Activated CD4-positive, alpha-beta memory T cell treated with anti-CD3 and anti-CD28 coated beads for 36 hours (primary cell): ENCODE measurements at regions not wholly inside any gene's neighbourhood (a gene's known extent, or its start where the extent isn't known, plus 50 kb on each side); places are given as distances from the start of the nearest gene placed in this dataset.

Experiments used
- CTCF ChIA-PET: fragments of 350-600 bp; sonication (Branson Sonifier 250); formaldehyde crosslinking; loops from one replicate; lab custom pipeline; 2021; ENCODE audit warnings: antibody characterized with exemption, inconsistent platforms; lab: Charles Lee
- POLR2A ChIA-PET: fragments of 350-600 bp; sonication (Branson Sonifier 250); formaldehyde crosslinking; loops from one replicate; lab custom pipeline; 2021; ENCODE audit warnings: antibody characterized with exemption; lab: Charles Lee
- DNase-seq: peaks from one replicate; pipeline ENCODE4 v3.0.0-alpha.2; 2020
- H3K27ac Mint-ChIP-seq: one replicate; pipeline ENCODE4 v1.8.0; 2021; ENCODE audit warnings: mixed read lengths
- H3K27me3 Mint-ChIP-seq: one replicate; pipeline ENCODE4 v1.8.0; 2021; ENCODE audit warnings: mixed read lengths
- H3K36me3 Mint-ChIP-seq: one replicate; pipeline ENCODE4 v1.8.0; 2021; ENCODE audit warnings: mixed read lengths
- H3K4me1 Mint-ChIP-seq: one replicate; pipeline ENCODE4 v1.8.0; 2021; ENCODE audit warnings: low read depth, mixed read lengths
- H3K4me3 Mint-ChIP-seq: one replicate; pipeline ENCODE4 v1.8.0; 2021; ENCODE audit warnings: mild to moderate bottlenecking, mixed read lengths
- H3K9me3 Mint-ChIP-seq: one replicate; pipeline ENCODE4 v1.8.0; 2021; ENCODE audit warnings: mixed read lengths
- intact Hi-C: fragments of 100-400 bp; cut with micrococcal nuclease; formaldehyde crosslinking; loops from one replicate; pipeline ENCODE4 v1.15.1; 2023

- Mint-ChIP-seq H3K27me3 (no peaks in the 10 kb centered on the region), H3K4me3 (no peak overlapping the region), H3K27ac (no peak overlapping the region), H3K9me3 (peaks cover 13% of the 10 kb centered on the region), H3K36me3 (no peaks in the 10 kb centered on the region), H3K4me1 (no peaks in the 10 kb centered on the region)
- no peak for DNase-seq
- ChIA-PET CTCF (no interaction called here), POLR2A (no interaction called here)
- intact Hi-C loops = no loop called here
These were observed 1318.5 kb upstream of the ADGRL3 start for GRCh38 chr4:59881632-59882031.

GRCh38 chr4:59904331-59904730, 1295.8 kb upstream of the ADGRL3 start:
- H3K4me3 Mint-ChIP-seq = no peak overlapping the region
- H3K27me3 Mint-ChIP-seq = no peaks in the 10 kb centered on the region
- H3K36me3 Mint-ChIP-seq = no peaks in the 10 kb centered on the region
- ChIA-PET POLR2A (no interaction called here), CTCF (no interaction called here)
- intact Hi-C loops = no loop called here
- no peak for DNase-seq
- no peak overlapping the region for H3K27ac Mint-ChIP-seq
- H3K9me3 Mint-ChIP-seq = peaks cover 8% of the 10 kb centered on the region
- H3K4me1 Mint-ChIP-seq = no peaks in the 10 kb centered on the region

- CTCF ChIA-PET = no interaction called here
- POLR2A ChIA-PET = no interaction called here
- DNase-seq = no peak
- Mint-ChIP-seq H3K4me3 (no peak overlapping the region), H3K9me3 (peaks cover 7% of the 10 kb centered on the region), H3K27ac (no peak overlapping the region), H3K4me1 (no peaks in the 10 kb centered on the region), H3K36me3 (no peaks in the 10 kb centered on the region), H3K27me3 (no peaks in the 10 kb centered on the region)
- intact Hi-C loops = no loop called here
These were observed 1279.7 kb upstream of the ADGRL3 start for GRCh38 chr4:59920416-59920815.

- no peaks in the 10 kb centered on the region for H3K36me3 Mint-ChIP-seq
These were observed 1274.8 kb upstream of the ADGRL3 start for GRCh38 chr4:59925290-59925689.

GRCh38 chr4:59936566-59936965, 1263.6 kb upstream of the ADGRL3 start:
- H3K27ac Mint-ChIP-seq = no peak overlapping the region
- ChIA-PET POLR2A (no interaction called here), CTCF (no interaction called here)
- H3K4me3 Mint-ChIP-seq = no peak overlapping the region
- intact Hi-C loops = no loop called here
- H3K36me3 Mint-ChIP-seq = no peaks in the 10 kb centered on the region
- H3K27me3 Mint-ChIP-seq = no peaks in the 10 kb centered on the region
- H3K4me1 Mint-ChIP-seq = no peaks in the 10 kb centered on the region
- H3K9me3 Mint-ChIP-seq = peaks cover 11% of the 10 kb centered on the region
- DNase-seq = no peak

More at GRCh38 chr4:59925290-59925689, 1274.8 kb upstream of the ADGRL3 start:
- Mint-ChIP-seq H3K4me1 (no peaks in the 10 kb centered on the region), H3K9me3 (peaks cover 24% of the 10 kb centered on the region), H3K27ac (no peak overlapping the region), H3K4me3 (no peak overlapping the region), H3K27me3 (no peaks in the 10 kb centered on the region)
- intact Hi-C loops = no loop called here
- no peak for DNase-seq
- ChIA-PET CTCF (no interaction called here), POLR2A (no interaction called here)

- Mint-ChIP-seq H3K9me3 (peaks cover 12% of the 10 kb centered on the region), H3K27ac (no peak overlapping the region)
- POLR2A ChIA-PET = no interaction called here
These were observed 1262.0 kb upstream of the ADGRL3 start for GRCh38 chr4:59938166-59938565.

GRCh38 chr4:59945277-59945676, 1254.8 kb upstream of the ADGRL3 start:
- ChIA-PET POLR2A (no interaction called here), CTCF (no interaction called here)
- Mint-ChIP-seq H3K27me3 (no peaks in the 10 kb centered on the region), H3K36me3 (no peaks in the 10 kb centered on the region), H3K9me3 (peaks cover 36% of the 10 kb centered on the region), H3K27ac (no peak overlapping the region), H3K4me3 (no peak overlapping the region), H3K4me1 (no peaks in the 10 kb centered on the region)
- DNase-seq = no peak
- intact Hi-C loops = no loop called here

More at GRCh38 chr4:59938166-59938565, 1262.0 kb upstream of the ADGRL3 start:
- Mint-ChIP-seq H3K27me3 (no peaks in the 10 kb centered on the region), H3K4me3 (no peak overlapping the region), H3K36me3 (no peaks in the 10 kb centered on the region), H3K4me1 (no peaks in the 10 kb centered on the region)
- intact Hi-C loops = no loop called here
- no peak for DNase-seq
- CTCF ChIA-PET = interaction anchor here (1.1 kb wide), 1 partner anchor 12 kb away, joined by 3 read pairs; no protein-coding TSS in a partner anchor

GRCh38 chr4:59945716-59946115, 1254.4 kb upstream of the ADGRL3 start:
- peaks cover 36% of the 10 kb centered on the region for H3K9me3 Mint-ChIP-seq
- no peaks in the 10 kb centered on the region for H3K4me1 Mint-ChIP-seq
- no peaks in the 10 kb centered on the region for H3K27me3 Mint-ChIP-seq
- CTCF ChIA-PET = no interaction called here
- no peak overlapping the region for H3K4me3 Mint-ChIP-seq
- POLR2A ChIA-PET = no interaction called here
- intact Hi-C loops = no loop called here
- DNase-seq = no peak
- H3K27ac Mint-ChIP-seq = no peak overlapping the region
- no peaks in the 10 kb centered on the region for H3K36me3 Mint-ChIP-seq

- ChIA-PET CTCF (no interaction called here), POLR2A (no interaction called here)
- intact Hi-C loops = no loop called here
- Mint-ChIP-seq H3K9me3 (peaks cover 20% of the 10 kb centered on the region), H3K27me3 (no peaks in the 10 kb centered on the region), H3K4me3 (no peak overlapping the region), H3K36me3 (no peaks in the 10 kb centered on the region), H3K27ac (no peak overlapping the region), H3K4me1 (no peaks in the 10 kb centered on the region)
- DNase-seq = no peak
These were observed 1243.8 kb upstream of the ADGRL3 start for GRCh38 chr4:59956366-59956765.

GRCh38 chr4:59960143-59960542, 1240.0 kb upstream of the ADGRL3 start:
- POLR2A ChIA-PET = no interaction called here
- intact Hi-C loops = no loop called here

GRCh38 chr4:59966758-59967157, 1233.4 kb upstream of the ADGRL3 start:
- no peaks in the 10 kb centered on the region for H3K4me1 Mint-ChIP-seq
- no peaks in the 10 kb centered on the region for H3K36me3 Mint-ChIP-seq
- ChIA-PET CTCF (no interaction called here), POLR2A (no interaction called here)
- H3K9me3 Mint-ChIP-seq = peaks cover 11% of the 10 kb centered on the region
- no peak overlapping the region for H3K4me3 Mint-ChIP-seq
- intact Hi-C loops = no loop called here
- no peak overlapping the region for H3K27ac Mint-ChIP-seq
- H3K27me3 Mint-ChIP-seq = no peaks in the 10 kb centered on the region
- no peak for DNase-seq

More at GRCh38 chr4:59960143-59960542, 1240.0 kb upstream of the ADGRL3 start:
- no peaks in the 10 kb centered on the region for H3K4me1 Mint-ChIP-seq
- no peak overlapping the region for H3K4me3 Mint-ChIP-seq
- H3K27me3 Mint-ChIP-seq = no peaks in the 10 kb centered on the region
- no peak overlapping the region for H3K27ac Mint-ChIP-seq
- H3K36me3 Mint-ChIP-seq = no peaks in the 10 kb centered on the region
- CTCF ChIA-PET = no interaction called here
- peaks cover 10% of the 10 kb centered on the region for H3K9me3 Mint-ChIP-seq
- DNase-seq = no peak

GRCh38 chr4:59968796-59969195, 1231.3 kb upstream of the ADGRL3 start:
- H3K4me3 Mint-ChIP-seq = no peak overlapping the region
- no peaks in the 10 kb centered on the region for H3K27me3 Mint-ChIP-seq
- H3K9me3 Mint-ChIP-seq = peaks cover 7% of the 10 kb centered on the region
- no peak for DNase-seq
- H3K36me3 Mint-ChIP-seq = no peaks in the 10 kb centered on the region
- ChIA-PET POLR2A (no interaction called here), CTCF (no interaction called here)
- no peak overlapping the region for H3K27ac Mint-ChIP-seq
- no peaks in the 10 kb centered on the region for H3K4me1 Mint-ChIP-seq
- intact Hi-C loops = no loop called here

- ChIA-PET CTCF (no interaction called here), POLR2A (no interaction called here)
- no peak overlapping the region for H3K27ac Mint-ChIP-seq
- no peak for DNase-seq
- intact Hi-C loops = no loop called here
- no peaks in the 10 kb centered on the region for H3K36me3 Mint-ChIP-seq
- no peaks in the 10 kb centered on the region for H3K27me3 Mint-ChIP-seq
- H3K4me1 Mint-ChIP-seq = no peaks in the 10 kb centered on the region
- H3K9me3 Mint-ChIP-seq = peaks cover 7% of the 10 kb centered on the region
- H3K4me3 Mint-ChIP-seq = no peak overlapping the region
These were observed 1230.2 kb upstream of the ADGRL3 start for GRCh38 chr4:59969909-59970308.
